ENCODE measurements at regions not wholly inside any gene's neighbourhood (a gene's known extent, or its start where the extent isn't known, plus 50 kb on each side); places are given as distances from the start of the nearest gene placed in this dataset.

DNA sequence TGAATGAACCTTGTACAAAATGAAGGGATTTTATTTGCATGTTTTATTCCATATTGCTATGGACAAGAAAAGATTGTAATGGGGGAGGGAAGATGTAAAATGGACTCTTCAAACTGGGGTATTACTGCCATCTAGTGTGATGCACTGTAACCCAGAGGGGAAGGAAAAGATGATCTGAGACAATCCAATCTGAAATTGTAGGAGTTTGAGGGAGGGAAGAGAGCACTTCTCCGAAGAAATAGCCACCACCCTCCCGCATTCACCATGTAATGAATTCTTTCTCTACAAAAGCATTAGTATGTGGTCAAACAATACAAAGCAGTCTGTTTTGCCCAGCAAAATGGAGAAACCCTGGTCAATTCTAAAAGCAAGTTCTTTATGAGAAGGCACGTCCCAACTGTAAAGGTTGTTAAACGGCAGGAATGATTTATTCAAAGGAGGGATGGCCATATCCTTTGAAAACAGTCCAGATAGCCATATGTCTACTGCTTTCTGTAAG, 679.5 kb upstream of the NRSN1 start:
- TF ChIP-seq POLR2AphosphoS5 (IDR thresholded peaks at IDR 0.05) (no peak), POLR2A (IDR thresholded peaks at IDR 0.05) (no peak)

Measured in transverse colon (tissue), 3 donors.